ENCODE measurements at regions not wholly inside any gene's neighbourhood (a gene's known extent, or its start where the extent isn't known, plus 50 kb on each side); places are given as distances from the start of the nearest gene placed in this dataset.
A peak's percentile ranks its signal among the peaks of the same experiment; 100 is the strongest.

- Histone ChIP-seq H3K27me3 (ENCODE audit: insufficient read depth, low read depth, low read length) (no peaks in the 10 kb centered on the region), H4K20me1 (ENCODE audit: insufficient read depth) (no peaks in the 10 kb centered on the region), H3K79me2 (replicated peaks; ENCODE audit: insufficient read depth, low read length) (no peaks in the 10 kb centered on the region), H3K9ac (ENCODE audit: low read length) (peak overlapping the region; percentile 64), H3K4me3 (ENCODE audit: low read length) (peak overlapping the region; percentile 66), H3K9me2 (ENCODE audit: insufficient read depth, low read length) (no peaks in the 10 kb centered on the region), H2AFZ (ENCODE audit: low read depth, low read length) (peak overlapping the region; percentile 79), H3K4me2 (ENCODE audit: low read length) (peak overlapping the region; percentile 76), H3K9me3 (ENCODE audit: low read length) (no peaks in the 10 kb centered on the region), H3K27ac (ENCODE audit: low read length) (peak overlapping the region; percentile 65), H3F3A (ENCODE audit: insufficient read depth, low read length, poor library complexity, severe bottlenecking) (no peaks in the 10 kb centered on the region), H3K36me3 (ENCODE audit: insufficient read depth, low read length) (no peaks in the 10 kb centered on the region)
- peak; percentile 59 for TF ChIP-seq RAD21 (conservative IDR thresholded peaks at IDR 0.05)
- TF ChIP-seq REST (IDR thresholded peaks at IDR 0.05; ENCODE audit: borderline replicate concordance) = no peak
- peak; percentile 62 for TF ChIP-seq EP300 (conservative IDR thresholded peaks at IDR 0.05; ENCODE audit: poor library complexity, severe bottlenecking)
- TF ChIP-seq MXI1 (conservative IDR thresholded peaks at IDR 0.05; ENCODE audit: poor library complexity, severe bottlenecking) = no peak
- TF ChIP-seq TAF1 (IDR thresholded peaks at IDR 0.05; ENCODE audit: low read depth) = peak; percentile 48
- no peak for TF ChIP-seq EZH2 (IDR thresholded peaks at IDR 0.05; ENCODE audit: borderline replicate concordance, insufficient read depth, low read length, poor library complexity, severe bottlenecking)
- peak; percentile 78 for TF ChIP-seq CTCF (IDR thresholded peaks at IDR 0.05; ENCODE audit: poor library complexity, severe bottlenecking)
- peak; percentile 36 for TF ChIP-seq POLR2AphosphoS5 (IDR thresholded peaks at IDR 0.05)
- TF ChIP-seq SMC3 (conservative IDR thresholded peaks at IDR 0.05; ENCODE audit: poor library complexity) = peak; percentile 68
Observed at GRCh38 chr4:82284858-82285805, 88.7 kb downstream of the HNRNPD start.

- Histone ChIP-seq H3K9ac (ENCODE audit: low read length) (peak overlapping the region; percentile 64), H3K9me2 (ENCODE audit: insufficient read depth, low read length) (no peaks in the 10 kb centered on the region), H3K36me3 (ENCODE audit: insufficient read depth, low read length) (no peaks in the 10 kb centered on the region), H3K9me3 (ENCODE audit: low read length) (no peaks in the 10 kb centered on the region), H4K20me1 (ENCODE audit: insufficient read depth) (no peaks in the 10 kb centered on the region), H3F3A (ENCODE audit: insufficient read depth, low read length, poor library complexity, severe bottlenecking) (no peaks in the 10 kb centered on the region), H3K27ac (ENCODE audit: low read length) (no peak overlapping the region), H3K4me2 (ENCODE audit: low read length) (peak overlapping the region; percentile 76), H2AFZ (ENCODE audit: low read depth, low read length) (peak overlapping the region; percentile 79), H3K4me3 (ENCODE audit: low read length) (peak overlapping the region; percentile 66), H3K79me2 (replicated peaks; ENCODE audit: insufficient read depth, low read length) (no peaks in the 10 kb centered on the region), H3K27me3 (ENCODE audit: insufficient read depth, low read depth, low read length) (no peaks in the 10 kb centered on the region)
- TF ChIP-seq RAD21 (conservative IDR thresholded peaks at IDR 0.05) = no peak
- no peak for TF ChIP-seq MXI1 (conservative IDR thresholded peaks at IDR 0.05; ENCODE audit: poor library complexity, severe bottlenecking)
- no peak for TF ChIP-seq REST (IDR thresholded peaks at IDR 0.05; ENCODE audit: borderline replicate concordance)
- no peak for TF ChIP-seq SMC3 (conservative IDR thresholded peaks at IDR 0.05; ENCODE audit: poor library complexity)
- TF ChIP-seq CTCF (IDR thresholded peaks at IDR 0.05; ENCODE audit: poor library complexity, severe bottlenecking) = no peak
- TF ChIP-seq EP300 (conservative IDR thresholded peaks at IDR 0.05; ENCODE audit: poor library complexity, severe bottlenecking) = no peak
- TF ChIP-seq POLR2AphosphoS5 (IDR thresholded peaks at IDR 0.05) = no peak
- TF ChIP-seq TAF1 (IDR thresholded peaks at IDR 0.05; ENCODE audit: low read depth) = no peak
- no peak for TF ChIP-seq EZH2 (IDR thresholded peaks at IDR 0.05; ENCODE audit: borderline replicate concordance, insufficient read depth, low read length, poor library complexity, severe bottlenecking)
Observed at GRCh38 chr4:82284475-82284857, 89.3 kb downstream of the HNRNPD start.
